Esophagus muscularis mucosa (tissue), 3 donors: ENCODE measurements at regions not wholly inside any gene's neighbourhood (a gene's known extent, or its start where the extent isn't known, plus 50 kb on each side); places are given as distances from the start of the nearest gene placed in this dataset.

ENCODE experiments used
- CTCF ChIP-seq, 3 experiments: fragments of 200-600 bp in 2 of 3; fragments of 450-650 bp in 1 of 3; sonication (generic) in 2 of 3; IDR thresholded peaks; one replicate each; pipeline ENCODE4 v1.5.1; 2017 to 2019; ENCODE audit warnings: antibody characterized with exemption in 3 of 3, mild to moderate bottlenecking in 2 of 3, moderate library complexity in 1 of 3
- POLR2A ChIP-seq: fragments of 450-650 bp; IDR thresholded peaks from one replicate; pipeline ENCODE4 v1.6.1; 2017; ENCODE audit warnings: antibody characterized with exemption, moderate library complexity, mild to moderate bottlenecking, low read depth

GRCh38 chr12:22856178-22856577, 231.2 kb downstream of the ETNK1 start:
- no peak for TF ChIP-seq POLR2A
- peak; percentile 54 to 59 (median 59) for TF ChIP-seq CTCF (IDR thresholded peaks at IDR 0.05)
